ENCODE measurements at regions not wholly inside any gene's neighbourhood (a gene's known extent, or its start where the extent isn't known, plus 50 kb on each side); places are given as distances from the start of the nearest gene placed in this dataset.

- Histone ChIP-seq H3K9ac (ENCODE audit: low read length) (no peak overlapping the region), H3K23ac (ENCODE audit: low read length in 2 of 2) (no peak overlapping the region), H3K27me3 (ENCODE audit: control insufficient read depth in 1 of 2, insufficient read depth in 1 of 2, low read length in 2 of 2) (no peaks in the 10 kb centered on the region), H2BK12ac (ENCODE audit: low read length in 2 of 2) (no peak overlapping the region), H2BK15ac (ENCODE audit: low read depth, poor library complexity, severe bottlenecking) (no peak overlapping the region), H4K91ac (ENCODE audit: low read length) (no peak overlapping the region), H2AK5ac (ENCODE audit: low read length, severe bottlenecking) (no peak overlapping the region), H3K9me3 (ENCODE audit: control insufficient read depth, low read length) (no peaks in the 10 kb centered on the region), H3K18ac (ENCODE audit: low read depth in 1 of 2, low read length in 2 of 2) (no peak overlapping the region), H3K4me1 (ENCODE audit: control insufficient read depth, insufficient read depth, low read depth, low read length) (no peaks in the 10 kb centered on the region), H3K4ac (ENCODE audit: low read depth in 1 of 2, low read length in 2 of 2) (no peak overlapping the region), H3K36me3 (ENCODE audit: control insufficient read depth in 1 of 2, insufficient read depth in 2 of 2, low read depth in 1 of 2, low read length in 2 of 2) (no peaks in the 10 kb centered on the region), H3K4me3 (ENCODE audit: insufficient read depth in 1 of 2, low read depth in 1 of 2, low read length in 2 of 2) (no peak overlapping the region), H2BK120ac (ENCODE audit: low read depth, low read length) (no peak overlapping the region), H3K79me1 (replicated peaks; ENCODE audit: low read length, poor library complexity, severe bottlenecking) (no peaks in the 10 kb centered on the region), H2BK5ac (ENCODE audit: low read depth, low read length, poor library complexity, severe bottlenecking) (no peak overlapping the region), H3K27ac (ENCODE audit: low read length, poor library complexity, severe bottlenecking) (no peak overlapping the region), H4K8ac (ENCODE audit: low read length) (no peak overlapping the region), H3K14ac (ENCODE audit: low read length in 2 of 2) (no peak overlapping the region), H2AFZ (ENCODE audit: low read depth, low read length) (no peak overlapping the region), H3K4me2 (ENCODE audit: low read length, poor library complexity, severe bottlenecking) (no peak overlapping the region)
- no peak for DNase-seq
- 93% methylated on average over 8 of the region's 8 CpGs for WGBS
These were observed 471.4 kb downstream of the KLF12 start for GRCh38 chr13:73662833-73663232.

GRCh38 chr13:73661687-73662425 lies 472.3 kb downstream of the KLF12 start:
- H3K4ac ChIP-seq (ENCODE audit: low read depth in 1 of 2, low read length in 2 of 2): no peak overlapping the region
- no peak overlapping the region for H3K18ac ChIP-seq (ENCODE audit: low read depth in 1 of 2, low read length in 2 of 2)
- H2BK5ac ChIP-seq (ENCODE audit: low read depth, low read length, poor library complexity, severe bottlenecking): no peak overlapping the region
- no peak overlapping the region for H2AK5ac ChIP-seq (ENCODE audit: low read length, severe bottlenecking)
- H3K23ac ChIP-seq (ENCODE audit: low read length in 2 of 2): no peak overlapping the region
- H3K4me2 ChIP-seq (ENCODE audit: low read length, poor library complexity, severe bottlenecking): no peak overlapping the region
- no peaks in the 10 kb centered on the region for H3K27me3 ChIP-seq (ENCODE audit: control insufficient read depth in 1 of 2, insufficient read depth in 1 of 2, low read length in 2 of 2)
- no peak overlapping the region for H3K14ac ChIP-seq (ENCODE audit: low read length in 2 of 2)
- no peak overlapping the region for H3K4me3 ChIP-seq (ENCODE audit: insufficient read depth in 1 of 2, low read depth in 1 of 2, low read length in 2 of 2)
- no peak overlapping the region for H2BK120ac ChIP-seq (ENCODE audit: low read depth, low read length)
- no peaks in the 10 kb centered on the region for H3K79me1 ChIP-seq (replicated peaks; ENCODE audit: low read length, poor library complexity, severe bottlenecking)
- H3K27ac ChIP-seq (ENCODE audit: low read length, poor library complexity, severe bottlenecking): no peak overlapping the region
- no peaks in the 10 kb centered on the region for H3K36me3 ChIP-seq (ENCODE audit: control insufficient read depth in 1 of 2, insufficient read depth in 2 of 2, low read depth in 1 of 2, low read length in 2 of 2)
- H3K4me1 ChIP-seq (ENCODE audit: control insufficient read depth, insufficient read depth, low read depth, low read length): no peaks in the 10 kb centered on the region
- no peak overlapping the region for H2AFZ ChIP-seq (ENCODE audit: low read depth, low read length)
- H3K9me3 ChIP-seq (ENCODE audit: control insufficient read depth, low read length): no peaks in the 10 kb centered on the region
- no peak overlapping the region for H2BK12ac ChIP-seq (ENCODE audit: low read length in 2 of 2)
- 86% methylated on average over 19 of the region's 19 CpGs for WGBS
- no peak overlapping the region for H2BK15ac ChIP-seq (ENCODE audit: low read depth, poor library complexity, severe bottlenecking)
- H4K91ac ChIP-seq (ENCODE audit: low read length): no peak overlapping the region
- no peak for DNase-seq
- no peak overlapping the region for H4K8ac ChIP-seq (ENCODE audit: low read length)
- H3K9ac ChIP-seq (ENCODE audit: low read length): no peak overlapping the region

GRCh38 chr13:73661066-73661465 lies 473.1 kb downstream of the KLF12 start:
- Histone ChIP-seq H3K23ac (ENCODE audit: low read length in 2 of 2) (no peak overlapping the region), H4K91ac (ENCODE audit: low read length) (no peak overlapping the region), H3K4me1 (ENCODE audit: control insufficient read depth, insufficient read depth, low read depth, low read length) (no peaks in the 10 kb centered on the region), H3K79me1 (replicated peaks; ENCODE audit: low read length, poor library complexity, severe bottlenecking) (no peaks in the 10 kb centered on the region), H2BK120ac (ENCODE audit: low read depth, low read length) (no peak overlapping the region), H3K4me2 (ENCODE audit: low read length, poor library complexity, severe bottlenecking) (no peak overlapping the region), H3K4me3 (ENCODE audit: insufficient read depth in 1 of 2, low read depth in 1 of 2, low read length in 2 of 2) (no peak overlapping the region), H3K27ac (ENCODE audit: low read length, poor library complexity, severe bottlenecking) (no peak overlapping the region), H3K14ac (ENCODE audit: low read length in 2 of 2) (no peak overlapping the region), H2BK5ac (ENCODE audit: low read depth, low read length, poor library complexity, severe bottlenecking) (no peak overlapping the region), H4K8ac (ENCODE audit: low read length) (no peak overlapping the region), H3K9me3 (ENCODE audit: control insufficient read depth, low read length) (no peaks in the 10 kb centered on the region), H3K9ac (ENCODE audit: low read length) (no peak overlapping the region), H2BK15ac (ENCODE audit: low read depth, poor library complexity, severe bottlenecking) (no peak overlapping the region), H3K4ac (ENCODE audit: low read depth in 1 of 2, low read length in 2 of 2) (no peak overlapping the region), H2AFZ (ENCODE audit: low read depth, low read length) (no peak overlapping the region), H3K36me3 (ENCODE audit: control insufficient read depth in 1 of 2, insufficient read depth in 2 of 2, low read depth in 1 of 2, low read length in 2 of 2) (no peaks in the 10 kb centered on the region), H2AK5ac (ENCODE audit: low read length, severe bottlenecking) (no peak overlapping the region), H3K27me3 (ENCODE audit: control insufficient read depth in 1 of 2, insufficient read depth in 1 of 2, low read length in 2 of 2) (no peaks in the 10 kb centered on the region), H3K18ac (ENCODE audit: low read depth in 1 of 2, low read length in 2 of 2) (no peak overlapping the region), H2BK12ac (ENCODE audit: low read length in 2 of 2) (no peak overlapping the region)
- no peak for DNase-seq
- WGBS: 97% methylated on average over 10 of the region's 10 CpGs

GRCh38 chr13:73658639-73659038 lies 475.6 kb downstream of the KLF12 start:
- H3K36me3 ChIP-seq (ENCODE audit: control insufficient read depth in 1 of 2, insufficient read depth in 2 of 2, low read depth in 1 of 2, low read length in 2 of 2): no peaks in the 10 kb centered on the region
- no peak overlapping the region for H4K8ac ChIP-seq (ENCODE audit: low read length)
- H3K9ac ChIP-seq (ENCODE audit: low read length): no peak overlapping the region
- H3K14ac ChIP-seq (ENCODE audit: low read length in 2 of 2): no peak overlapping the region
- no peak overlapping the region for H4K91ac ChIP-seq (ENCODE audit: low read length)
- H3K4me3 ChIP-seq (ENCODE audit: insufficient read depth in 1 of 2, low read depth in 1 of 2, low read length in 2 of 2): no peak overlapping the region
- no peak overlapping the region for H3K23ac ChIP-seq (ENCODE audit: low read length in 2 of 2)
- H3K9me3 ChIP-seq (ENCODE audit: control insufficient read depth, low read length): no peaks in the 10 kb centered on the region
- no peak overlapping the region for H2BK15ac ChIP-seq (ENCODE audit: low read depth, poor library complexity, severe bottlenecking)
- H3K4me1 ChIP-seq (ENCODE audit: control insufficient read depth, insufficient read depth, low read depth, low read length): no peaks in the 10 kb centered on the region
- no peak overlapping the region for H3K18ac ChIP-seq (ENCODE audit: low read depth in 1 of 2, low read length in 2 of 2)
- no peak overlapping the region for H2AK5ac ChIP-seq (ENCODE audit: low read length, severe bottlenecking)
- no peaks in the 10 kb centered on the region for H3K27me3 ChIP-seq (ENCODE audit: control insufficient read depth in 1 of 2, insufficient read depth in 1 of 2, low read length in 2 of 2)
- no peak overlapping the region for H2BK12ac ChIP-seq (ENCODE audit: low read length in 2 of 2)
- H2BK5ac ChIP-seq (ENCODE audit: low read depth, low read length, poor library complexity, severe bottlenecking): no peak overlapping the region
- H3K79me1 ChIP-seq (replicated peaks; ENCODE audit: low read length, poor library complexity, severe bottlenecking): no peaks in the 10 kb centered on the region
- no peak overlapping the region for H3K4me2 ChIP-seq (ENCODE audit: low read length, poor library complexity, severe bottlenecking)
- no peak overlapping the region for H2AFZ ChIP-seq (ENCODE audit: low read depth, low read length)
- H3K27ac ChIP-seq (ENCODE audit: low read length, poor library complexity, severe bottlenecking): no peak overlapping the region
- no peak for DNase-seq
- H3K4ac ChIP-seq (ENCODE audit: low read depth in 1 of 2, low read length in 2 of 2): no peak overlapping the region
- no peak overlapping the region for H2BK120ac ChIP-seq (ENCODE audit: low read depth, low read length)

All from mesenchymal stem cell (in vitro differentiated cells and primary cell).